Gastroesophageal sphincter (tissue), 4 donors: ENCODE measurements at regions not wholly inside any gene's neighbourhood (a gene's known extent, or its start where the extent isn't known, plus 50 kb on each side); places are given as distances from the start of the nearest gene placed in this dataset.

Experiments used
- ATAC-seq: fragments of 150-250 bp; one replicate; pipeline ENCODE4 v1.9.1; 2016; ENCODE audit warnings: mild to moderate bottlenecking, moderate library complexity
- H3K27ac ChIP-seq, 4 donors: fragments of 200-600 bp; sonication (generic) in 3 of 4; 1 replicate in 3 of 4; 2 replicates in 1 of 4; pipeline ENCODE4 v1.5.1; 2016 to 2019
- H3K27me3 ChIP-seq: fragments of 200-600 bp; sonication (generic); one replicate; pipeline ENCODE4 v1.5.1; 2019
- H3K36me3 ChIP-seq, 2 donors: fragments of 200-600 bp; sonication (generic); one replicate each; pipeline ENCODE4 v1.5.1; 2019; ENCODE audit warnings: control low read depth in 1 of 2
- H3K4me1 ChIP-seq, 3 donors: fragments of 200-600 bp; sonication (generic); 1 replicate in 2 of 3; 2 replicates in 1 of 3; pipeline ENCODE4 v1.5.1; 2016 to 2019; ENCODE audit warnings: control low read depth in 2 of 3
- H3K4me3 ChIP-seq, 2 donors: fragments of 200-600 bp; sonication (generic); one replicate each; pipeline ENCODE4 v1.5.1; 2019; ENCODE audit warnings: mild to moderate bottlenecking in 1 of 2, moderate library complexity in 1 of 2
- H3K9me3 ChIP-seq, 3 donors: fragments of 200-600 bp; sonication (generic); one replicate each; pipeline ENCODE4 v1.5.1; 2017 to 2019; ENCODE audit warnings: control low read depth in 2 of 3
- CTCF ChIP-seq, 4 experiments: fragments of 200-600 bp in 2 of 4; fragments of 450-650 bp in 2 of 4; sonication (generic) in 1 of 4; IDR thresholded peaks; one replicate each; pipeline ENCODE4 v1.5.1; 2017 to 2019; ENCODE audit warnings: antibody characterized with exemption in 4 of 4, mild to moderate bottlenecking in 2 of 4, moderate library complexity in 2 of 4
- EP300 ChIP-seq: sonication (generic); formaldehyde crosslinking; IDR thresholded peaks from one replicate; pipeline ENCODE4 v1.6.1; 2017; ENCODE audit warnings: antibody characterized with exemption, mild to moderate bottlenecking
- POLR2A ChIP-seq, 2 donors: fragments of 450-650 bp; IDR thresholded peaks; one replicate each; pipeline ENCODE4 v1.6.1; 2017; ENCODE audit warnings: antibody characterized with exemption in 2 of 2, mild to moderate bottlenecking in 2 of 2, moderate library complexity in 1 of 2
- POLR2AphosphoS5 ChIP-seq: sonication (generic); formaldehyde crosslinking; IDR thresholded peaks from one replicate; pipeline ENCODE4 v1.6.1; 2017; ENCODE audit warnings: antibody characterized with exemption
- WGBS, 2 donors: methylation state at CpG; one replicate each; pipeline ENCODE4 v1.1.5; 2018; ENCODE audit warnings: low coverage in 1 of 2; 5-methylcytosine and 5-hydroxymethylcytosine counted together

- no peak for TF ChIP-seq POLR2AphosphoS5
- TF ChIP-seq CTCF (IDR thresholded peaks at IDR 0.05), result no peak
- TF ChIP-seq POLR2A (IDR thresholded peaks at IDR 0.05), result no peak
- no peak for TF ChIP-seq EP300
- 32 to 69% methylated on average over 4 to 6 of the region's 6 CpGs for WGBS, 2 donors
- no peaks in the 10 kb centered on the region for H3K9me3 ChIP-seq
These were observed 808.6 kb upstream of the ARGLU1 start for GRCh38 chr13:107376341-107377125.

GRCh38 chr13:107375701-107376340 lies 807.9 kb upstream of the ARGLU1 start:
- TF ChIP-seq POLR2A (IDR thresholded peaks at IDR 0.05) (no peak), POLR2AphosphoS5 (no peak)
- no peaks in the 10 kb centered on the region for H3K36me3 ChIP-seq
- no peak overlapping the region for H3K27ac ChIP-seq
- no peaks in the 10 kb centered on the region for H3K27me3 ChIP-seq
- ATAC-seq, result no peak
- 50 to 75% methylated on average over 1 to 4 of the region's 4 CpGs for WGBS, 2 donors
- no peaks in the 10 kb centered on the region for H3K9me3 ChIP-seq
- no peak overlapping the region for H3K4me3 ChIP-seq
- H3K4me1 ChIP-seq, result no peaks in the 10 kb centered on the region

More at GRCh38 chr13:107376341-107377125, 808.6 kb upstream of the ARGLU1 start:
- Histone ChIP-seq H3K27ac (no peak overlapping the region), H3K4me3 (no peak overlapping the region), H3K27me3 (no peaks in the 10 kb centered on the region), H3K4me1 (no peaks in the 10 kb centered on the region), H3K36me3 (no peaks in the 10 kb centered on the region)
- no peak for ATAC-seq

- no peaks in the 10 kb centered on the region for H3K27me3 ChIP-seq
- no peaks in the 10 kb centered on the region for H3K4me1 ChIP-seq
- WGBS, 2 donors, result 79 to 94% methylated on average over 2 of the region's 2 CpGs
- no peak overlapping the region for H3K27ac ChIP-seq
- TF ChIP-seq POLR2AphosphoS5, result no peak
- TF ChIP-seq CTCF (IDR thresholded peaks at IDR 0.05), result no peak
- no peak for TF ChIP-seq POLR2A (IDR thresholded peaks at IDR 0.05)
- no peak for TF ChIP-seq EP300
- no peak overlapping the region for H3K4me3 ChIP-seq
- no peaks in the 10 kb centered on the region for H3K36me3 ChIP-seq
- no peaks in the 10 kb centered on the region for H3K9me3 ChIP-seq
- no peak for ATAC-seq
These were observed 806.1 kb upstream of the ARGLU1 start for GRCh38 chr13:107374038-107374437.

GRCh38 chr13:107373551-107373950 lies 805.6 kb upstream of the ARGLU1 start:
- H3K4me3 ChIP-seq, result no peak overlapping the region
- H3K36me3 ChIP-seq, result no peaks in the 10 kb centered on the region
- ATAC-seq, result no peak
- H3K4me1 ChIP-seq, result no peaks in the 10 kb centered on the region
- WGBS, 2 donors, result 3% methylated on average over 3 of the region's 3 CpGs
- no peak overlapping the region for H3K27ac ChIP-seq
- no peaks in the 10 kb centered on the region for H3K27me3 ChIP-seq
- no peaks in the 10 kb centered on the region for H3K9me3 ChIP-seq
- TF ChIP-seq EP300, result no peak
- TF ChIP-seq POLR2A (IDR thresholded peaks at IDR 0.05), result no peak
- TF ChIP-seq CTCF (IDR thresholded peaks at IDR 0.05), result peak in 3 of 4 experiments; percentile 7 to 27 (median 23)
- TF ChIP-seq POLR2AphosphoS5, result no peak

GRCh38 chr13:107370015-107370785 lies 802.3 kb upstream of the ARGLU1 start:
- 38 to 53% methylated on average over 6 to 7 of the region's 7 CpGs for WGBS, 2 donors
- Histone ChIP-seq H3K4me3 (no peak overlapping the region), H3K27ac (no peak overlapping the region), H3K36me3 (no peaks in the 10 kb centered on the region), H3K9me3 (no peaks in the 10 kb centered on the region), H3K27me3 (no peaks in the 10 kb centered on the region), H3K4me1 (no peaks in the 10 kb centered on the region)
- TF ChIP-seq POLR2A (IDR thresholded peaks at IDR 0.05), result no peak
- ATAC-seq, result no peak
